Upper lobe of right lung (tissue), 1 donor: ENCODE measurements at regions not wholly inside any gene's neighbourhood (a gene's known extent, or its start where the extent isn't known, plus 50 kb on each side); places are given as distances from the start of the nearest gene placed in this dataset.
"Not testable (repeated sequence)": the region's sequence is repeated elsewhere in the genome, so short reads cannot be mapped to it uniquely, and the experiment has no call there.

Source experiments
- ATAC-seq: fragments of 200-7000 bp; cut with Tn5 transposase; one replicate; pipeline ENCODE4 v1.9.1; 2020; ENCODE audit warnings: mild to moderate bottlenecking, moderate library complexity
- DNase-seq: peaks from one replicate; pipeline ENCODE4 v3.0.0-alpha.2; 2020
- H3K27ac ChIP-seq: fragments of 200-600 bp; one replicate; pipeline ENCODE4 v1.8.0; 2022
- H3K27me3 ChIP-seq: fragments of 200-600 bp; one replicate; pipeline ENCODE4 v1.8.0; 2022; ENCODE audit warnings: mild to moderate bottlenecking
- H3K36me3 ChIP-seq: fragments of 200-600 bp; one replicate; pipeline ENCODE4 v1.8.0; 2022
- H3K4me1 ChIP-seq: fragments of 200-600 bp; one replicate; pipeline ENCODE4 v1.8.0; 2022
- H3K4me3 ChIP-seq: fragments of 200-600 bp; one replicate; pipeline ENCODE4 v1.8.0; 2022; ENCODE audit warnings: mild to moderate bottlenecking
- H3K9me3 ChIP-seq: fragments of 200-600 bp; one replicate; pipeline ENCODE4 v1.8.0; 2022
- CTCF ChIP-seq: fragments of 200-600 bp; IDR thresholded peaks from one replicate; pipeline ENCODE4 v1.8.0; 2022; ENCODE audit warnings: antibody characterized with exemption
- intact Hi-C: fragments of 100-400 bp; cut with DNase I; formaldehyde crosslinking; loops from one replicate; pipeline ENCODE4 v1.11.0; 2022
- donor health status: DM: no; HTN: yes; CAD: no; lungs with severe emphysema.

DNA sequence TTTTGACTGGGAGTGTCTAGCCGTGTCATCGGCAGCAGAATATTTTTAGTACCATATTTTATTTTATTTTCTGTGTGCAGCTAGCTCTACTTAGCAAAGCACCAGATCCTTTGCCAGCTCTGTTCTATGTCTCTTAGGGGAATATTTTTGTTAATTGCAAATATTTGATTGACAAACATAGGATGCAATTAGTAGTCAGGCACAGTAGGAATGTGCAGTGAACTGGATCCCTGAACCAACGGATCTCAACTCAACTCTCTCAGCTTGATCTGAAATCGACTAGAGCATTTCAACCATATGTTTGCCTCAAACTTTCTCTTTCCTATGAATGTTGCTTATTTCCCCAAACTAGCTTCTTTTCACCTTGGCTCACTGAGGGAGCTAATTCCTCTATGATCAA lies 998.0 kb upstream of the FANCL start:
- Histone ChIP-seq H3K9me3 (no peaks in the 10 kb centered on the region), H3K27me3 (no peaks in the 10 kb centered on the region), H3K36me3 (no peaks in the 10 kb centered on the region), H3K27ac (no peak overlapping the region), H3K4me3 (no peak overlapping the region), H3K4me1 (no peaks in the 10 kb centered on the region)
- intact Hi-C loops, result no loop called here
- DNase-seq (no peak), ATAC-seq (no peak)
- no peak for TF ChIP-seq CTCF

DNA sequence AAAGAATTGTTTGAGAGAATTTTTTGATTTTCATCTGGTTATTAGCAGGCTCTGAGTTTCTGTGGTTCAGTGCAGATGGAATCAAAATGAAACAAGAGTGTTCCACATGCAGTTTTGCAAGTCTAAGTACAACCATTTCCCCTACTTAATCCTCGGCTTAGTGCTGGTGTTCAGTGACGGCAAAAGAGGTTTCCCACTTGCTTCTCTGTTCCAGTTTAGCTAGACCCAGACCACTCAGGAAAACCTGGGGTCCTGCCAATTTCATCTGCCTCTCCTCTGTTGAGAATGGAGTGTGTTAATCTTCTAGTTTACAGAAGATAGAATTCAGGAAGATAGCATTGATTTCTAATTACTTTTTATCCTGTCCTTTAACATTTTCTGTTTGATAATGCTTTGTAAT lies 996.2 kb upstream of the FANCL start:
- no peaks in the 10 kb centered on the region for H3K4me1 ChIP-seq
- H3K36me3 ChIP-seq, result no peaks in the 10 kb centered on the region
- H3K4me3 ChIP-seq, result no peak overlapping the region
- DNase-seq (no peak), ATAC-seq (no peak)
- H3K27me3 ChIP-seq, result no peaks in the 10 kb centered on the region
- H3K27ac ChIP-seq, result no peak overlapping the region
- TF ChIP-seq CTCF, result no peak
- intact Hi-C loops, result no loop called here
- H3K9me3 ChIP-seq, result no peaks in the 10 kb centered on the region

- Histone ChIP-seq H3K4me3 (no peak overlapping the region), H3K9me3 (no peaks in the 10 kb centered on the region), H3K27ac (no peak overlapping the region), H3K27me3 (no peaks in the 10 kb centered on the region), H3K36me3 (no peaks in the 10 kb centered on the region), H3K4me1 (no peaks in the 10 kb centered on the region)
- DNase-seq (no peak), ATAC-seq (no peak)
- intact Hi-C loops, result no loop called here
- no peak for TF ChIP-seq CTCF
These were observed 995.6 kb upstream of the FANCL start for GRCh38 chr2:59236723-59237122.

DNA sequence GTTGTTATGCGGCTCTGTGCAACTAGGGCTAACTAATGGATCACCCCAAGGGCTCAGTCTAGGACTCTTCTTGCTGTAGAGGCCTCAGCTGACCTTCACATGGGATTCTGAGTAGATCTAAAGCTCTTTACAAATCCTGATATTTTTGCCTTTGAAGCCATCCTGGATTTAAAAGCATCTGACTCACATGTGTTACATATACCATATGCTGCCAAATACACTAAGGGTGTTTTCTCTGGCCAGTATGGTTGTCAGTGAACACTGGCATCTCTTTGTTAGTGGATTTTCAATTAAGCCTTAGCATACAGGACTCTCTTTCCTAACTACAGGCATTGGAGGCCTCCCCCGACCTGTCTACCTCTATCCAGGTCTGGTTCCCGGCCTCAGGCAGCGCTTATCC lies 992.8 kb upstream of the FANCL start:
- Histone ChIP-seq H3K4me1 (no peaks in the 10 kb centered on the region), H3K4me3 (no peak overlapping the region), H3K27ac (no peak overlapping the region), H3K9me3 (no peaks in the 10 kb centered on the region), H3K36me3 (no peaks in the 10 kb centered on the region), H3K27me3 (no peaks in the 10 kb centered on the region)
- no peak for TF ChIP-seq CTCF
- ATAC-seq (no peak), DNase-seq (no peak)
- intact Hi-C loops, result no loop called here

DNA sequence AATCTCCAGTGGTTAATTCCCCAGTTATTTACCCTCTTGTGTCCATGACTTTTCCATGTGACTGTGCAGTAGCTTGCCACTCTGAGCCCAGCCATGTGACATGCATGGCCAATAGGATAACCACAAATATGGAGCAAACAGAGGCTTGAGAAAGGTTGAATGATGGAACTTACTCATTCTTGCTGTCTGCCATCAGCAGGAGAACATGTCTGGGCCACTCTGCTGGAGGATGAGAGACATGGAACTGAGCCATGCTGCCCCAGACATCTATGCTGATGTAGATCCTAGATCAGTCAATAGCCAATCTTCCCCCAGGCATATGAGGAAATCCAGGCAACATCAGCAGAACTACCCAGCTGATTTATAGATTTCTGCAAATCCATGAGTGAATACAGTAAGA lies 992.3 kb upstream of the FANCL start:
- Histone ChIP-seq H3K27me3 (no peaks in the 10 kb centered on the region), H3K4me1 (no peaks in the 10 kb centered on the region), H3K4me3 (no peak overlapping the region), H3K9me3 (no peaks in the 10 kb centered on the region), H3K36me3 (no peaks in the 10 kb centered on the region), H3K27ac (no peak overlapping the region)
- ATAC-seq, result no peak
- no peak for TF ChIP-seq CTCF
- intact Hi-C loops, result no loop called here
- no peak for DNase-seq

- TF ChIP-seq CTCF, result no peak
- H3K4me3 ChIP-seq, result no peak overlapping the region
- no peak for DNase-seq
- H3K36me3 ChIP-seq, result no peaks in the 10 kb centered on the region
- no peaks in the 10 kb centered on the region for H3K27me3 ChIP-seq
- ATAC-seq, result no peak
- H3K27ac ChIP-seq, result no peak overlapping the region
- H3K4me1 ChIP-seq, result no peaks in the 10 kb centered on the region
- intact Hi-C loops, result no loop called here
- no peaks in the 10 kb centered on the region for H3K9me3 ChIP-seq
These were observed 991.5 kb upstream of the FANCL start for GRCh38 chr2:59232394-59233165.

DNA sequence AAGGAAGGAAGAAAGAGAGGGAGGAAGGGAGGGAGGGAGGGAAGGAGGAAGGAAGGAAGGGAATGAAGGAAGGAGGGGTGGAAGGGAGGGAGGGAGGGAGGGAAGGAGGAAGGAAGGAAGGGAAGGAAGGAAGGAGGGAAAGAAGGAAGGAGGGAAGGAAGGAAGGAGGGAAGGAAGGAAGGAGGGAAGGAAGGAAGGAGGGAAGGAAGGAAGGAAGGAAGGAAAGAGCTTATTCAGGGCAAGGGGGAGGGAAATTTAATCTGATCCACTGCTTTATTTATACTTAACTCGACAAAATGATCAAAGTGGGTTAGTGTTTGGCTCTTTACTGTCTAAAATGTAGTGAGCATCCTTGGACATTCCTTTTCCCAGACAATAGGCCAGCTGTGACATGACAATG lies 985.2 kb upstream of the FANCL start:
- H3K27me3 ChIP-seq, DNase-seq, H3K9me3 ChIP-seq, H3K4me1 ChIP-seq, H3K27ac ChIP-seq, intact Hi-C loops, ATAC-seq, H3K4me3 ChIP-seq, H3K36me3 ChIP-seq: not testable (repeated sequence)
